ENCODE measurements at regions not wholly inside any gene's neighbourhood (a gene's known extent, or its start where the extent isn't known, plus 50 kb on each side); places are given as distances from the start of the nearest gene placed in this dataset.

DNA sequence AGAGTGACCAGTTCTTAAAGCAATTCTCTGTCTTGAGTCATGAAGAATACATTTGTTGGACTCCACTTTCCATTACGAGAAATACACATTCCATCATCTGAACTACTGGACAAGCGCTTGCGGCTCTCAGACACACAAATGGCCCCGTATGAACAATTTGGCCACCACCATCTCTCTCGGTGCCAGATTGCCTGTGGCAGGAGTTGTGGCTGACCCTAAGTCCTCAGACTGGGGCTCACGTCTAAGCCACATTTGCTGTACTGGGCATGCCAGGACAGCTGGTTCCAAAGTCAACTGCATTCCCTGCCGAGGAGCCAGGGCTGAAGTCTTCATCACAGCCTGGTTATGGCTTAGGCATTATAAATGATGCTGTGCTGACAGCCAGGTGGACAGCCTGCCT lies 227.5 kb downstream of the MIAT start:
- TF ChIP-seq CTCF (IDR thresholded peaks at IDR 0.05; ENCODE audit: low read depth, low read length) (no peak), POLR2A (IDR thresholded peaks at IDR 0.05; ENCODE audit: extremely low read depth, insufficient read length) (no peak), MYC (IDR thresholded peaks at IDR 0.05; ENCODE audit: low read depth, low read length) (no peak)
- TF ChIP-seq, protein P1, sequence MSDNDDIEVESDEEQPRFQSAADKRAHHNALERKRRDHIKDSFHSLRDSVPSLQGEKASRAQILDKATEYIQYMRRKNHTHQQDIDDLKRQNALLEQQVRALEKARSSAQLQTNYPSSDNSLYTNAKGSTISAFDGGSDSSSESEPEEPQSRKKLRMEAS (IDR thresholded peaks at IDR 0.05; ENCODE audit: low read depth, low read length) = no peak

All from NB4 (cell line).